Suprapubic skin (tissue), 4 donors: ENCODE measurements at regions not wholly inside any gene's neighbourhood (a gene's known extent, or its start where the extent isn't known, plus 50 kb on each side); places are given as distances from the start of the nearest gene placed in this dataset.
A peak's percentile ranks its signal among the peaks of the same experiment; 100 is the strongest.

Experiments
- DNase-seq, 2 donors: peaks; one replicate each; pipeline ENCODE4 v3.0.0-alpha.2; 2019; ENCODE audit warnings: low spot score in 2 of 2
- H3K27ac ChIP-seq: fragments of 200-600 bp; sonication (generic); one replicate; pipeline ENCODE4 v1.5.1; 2019
- H3K27me3 ChIP-seq: fragments of 200-600 bp; sonication (generic); one replicate; pipeline ENCODE4 v1.5.1; 2019
- H3K36me3 ChIP-seq: fragments of 200-600 bp; sonication (generic); one replicate; pipeline ENCODE4 v1.5.1; 2019
- H3K4me1 ChIP-seq: fragments of 200-600 bp; sonication (generic); one replicate; pipeline ENCODE4 v1.5.1; 2019
- H3K4me3 ChIP-seq: fragments of 200-600 bp; sonication (generic); one replicate; pipeline ENCODE4 v1.5.1; 2019; ENCODE audit warnings: mild to moderate bottlenecking
- H3K9me3 ChIP-seq: fragments of 200-600 bp; sonication (generic); one replicate; pipeline ENCODE4 v1.5.1; 2019
- EP300 ChIP-seq: sonication (generic); formaldehyde crosslinking; IDR thresholded peaks from one replicate; pipeline ENCODE4 v1.6.1; 2017; ENCODE audit warnings: antibody characterized with exemption
- POLR2A ChIP-seq, 2 donors: fragments of 450-650 bp; IDR thresholded peaks; one replicate each; pipeline ENCODE4 v1.6.1; 2017; ENCODE audit warnings: antibody characterized with exemption in 2 of 2, mild to moderate bottlenecking in 2 of 2, moderate library complexity in 2 of 2
- POLR2AphosphoS5 ChIP-seq, 3 donors: sonication (generic); formaldehyde crosslinking; IDR thresholded peaks; one replicate each; pipeline ENCODE4 v1.6.1; 2017; ENCODE audit warnings: antibody characterized with exemption in 3 of 3
- WGBS: methylation state at CpG from one replicate; pipeline ENCODE4 v1.1.5; 2018; 5-methylcytosine and 5-hydroxymethylcytosine counted together
- TF ChIP-seq, protein P1 (sequence below), 2 donors: fragments of 200-600 bp in 1 of 2; fragments of 450-650 bp in 1 of 2; sonication (generic) in 1 of 2; IDR thresholded peaks; one replicate each; pipeline ENCODE4 v1.5.1; 2016 to 2019; ENCODE audit warnings: antibody characterized with exemption in 2 of 2, mild to moderate bottlenecking in 1 of 2, moderate library complexity in 1 of 2

DNA sequence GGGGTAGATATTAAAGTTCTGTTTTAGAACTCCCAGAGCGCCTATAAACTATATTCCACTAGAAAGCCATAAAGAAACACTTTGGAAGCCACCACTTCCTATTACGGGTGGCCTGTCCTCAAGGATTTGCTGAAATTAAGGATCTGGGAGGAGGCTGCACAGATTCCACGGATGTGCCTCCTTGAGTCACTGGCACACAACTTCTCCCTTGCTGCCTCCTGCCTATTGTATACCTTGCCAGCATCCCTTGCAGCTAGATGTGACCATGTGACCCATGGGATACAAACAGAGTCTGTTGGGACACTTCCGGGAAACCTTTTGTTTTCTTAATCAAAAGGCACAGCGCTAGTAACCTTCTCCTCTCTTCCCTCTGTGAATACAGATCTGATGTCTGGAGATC, 263.0 kb downstream of the C16orf95 start:
- Histone ChIP-seq H3K27ac (no peak overlapping the region), H3K9me3 (no peaks in the 10 kb centered on the region), H3K4me3 (no peak overlapping the region), H3K36me3 (no peaks in the 10 kb centered on the region), H3K4me1 (no peaks in the 10 kb centered on the region), H3K27me3 (peaks cover 43% of the 10 kb centered on the region)
- no peak for DNase-seq
- TF ChIP-seq EP300: no peak
- 95% methylated on average over 5 of the region's 5 CpGs for WGBS

DNA sequence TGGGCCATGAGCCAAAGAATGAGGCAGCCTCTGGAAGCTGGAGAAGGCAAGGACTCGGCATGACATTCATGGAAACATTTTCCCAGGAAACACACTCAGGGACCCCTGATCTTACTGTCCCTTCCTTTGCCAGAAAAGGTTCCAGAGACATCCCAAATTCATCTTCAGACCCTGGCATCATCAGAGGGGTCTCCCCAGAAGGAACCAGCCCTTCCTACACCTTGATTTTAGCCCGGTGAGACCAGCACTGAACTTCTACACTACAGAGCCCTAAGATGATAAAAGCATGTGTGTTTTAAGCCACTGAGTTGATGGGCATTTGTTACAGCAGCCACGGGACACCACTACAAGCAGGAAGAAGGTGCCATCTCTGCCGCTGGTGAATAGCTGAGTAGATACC, 262.3 kb downstream of the C16orf95 start:
- Histone ChIP-seq H3K4me1 (no peaks in the 10 kb centered on the region), H3K36me3 (no peaks in the 10 kb centered on the region), H3K9me3 (no peaks in the 10 kb centered on the region), H3K27ac (no peak overlapping the region), H3K4me3 (no peak overlapping the region), H3K27me3 (peaks cover 43% of the 10 kb centered on the region)
- TF ChIP-seq POLR2A (IDR thresholded peaks at IDR 0.05): no peak
- no peak for TF ChIP-seq EP300
- no peak for TF ChIP-seq POLR2AphosphoS5 (IDR thresholded peaks at IDR 0.05)
- TF ChIP-seq, protein P1, sequence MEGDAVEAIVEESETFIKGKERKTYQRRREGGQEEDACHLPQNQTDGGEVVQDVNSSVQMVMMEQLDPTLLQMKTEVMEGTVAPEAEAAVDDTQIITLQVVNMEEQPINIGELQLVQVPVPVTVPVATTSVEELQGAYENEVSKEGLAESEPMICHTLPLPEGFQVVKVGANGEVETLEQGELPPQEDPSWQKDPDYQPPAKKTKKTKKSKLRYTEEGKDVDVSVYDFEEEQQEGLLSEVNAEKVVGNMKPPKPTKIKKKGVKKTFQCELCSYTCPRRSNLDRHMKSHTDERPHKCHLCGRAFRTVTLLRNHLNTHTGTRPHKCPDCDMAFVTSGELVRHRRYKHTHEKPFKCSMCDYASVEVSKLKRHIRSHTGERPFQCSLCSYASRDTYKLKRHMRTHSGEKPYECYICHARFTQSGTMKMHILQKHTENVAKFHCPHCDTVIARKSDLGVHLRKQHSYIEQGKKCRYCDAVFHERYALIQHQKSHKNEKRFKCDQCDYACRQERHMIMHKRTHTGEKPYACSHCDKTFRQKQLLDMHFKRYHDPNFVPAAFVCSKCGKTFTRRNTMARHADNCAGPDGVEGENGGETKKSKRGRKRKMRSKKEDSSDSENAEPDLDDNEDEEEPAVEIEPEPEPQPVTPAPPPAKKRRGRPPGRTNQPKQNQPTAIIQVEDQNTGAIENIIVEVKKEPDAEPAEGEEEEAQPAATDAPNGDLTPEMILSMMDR (IDR thresholded peaks at IDR 0.05): no peak
- DNase-seq: no peak
- WGBS: 84% methylated on average over 3 of the region's 4 CpGs

DNA sequence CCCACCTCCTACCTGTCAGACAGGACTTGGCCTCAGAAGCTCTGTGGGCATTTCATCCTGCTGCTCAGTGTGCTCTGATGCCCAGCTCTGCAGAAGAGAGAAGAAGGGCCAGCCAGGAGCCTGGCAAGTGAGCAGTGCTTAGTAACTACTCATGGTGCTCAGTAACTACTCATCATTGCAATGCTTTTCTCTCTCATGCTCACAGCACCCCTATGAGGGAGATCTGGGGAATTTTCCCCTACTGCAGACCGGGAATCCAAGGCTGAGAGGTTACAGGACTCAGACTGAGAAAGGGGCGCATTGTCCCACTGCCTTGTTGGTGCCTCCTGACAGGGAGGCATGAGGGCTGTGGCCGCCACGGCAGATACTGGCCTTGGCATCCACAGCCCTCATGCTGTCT, 261.1 kb downstream of the C16orf95 start:
- TF ChIP-seq POLR2AphosphoS5 (IDR thresholded peaks at IDR 0.05) (no peak), POLR2A (IDR thresholded peaks at IDR 0.05) (no peak), EP300 (no peak)
- TF ChIP-seq, protein P1 (IDR thresholded peaks at IDR 0.05): no peak
- Histone ChIP-seq H3K9me3 (no peaks in the 10 kb centered on the region), H3K27ac (no peak overlapping the region), H3K27me3 (peaks cover 42% of the 10 kb centered on the region), H3K4me3 (no peak overlapping the region), H3K4me1 (no peaks in the 10 kb centered on the region), H3K36me3 (no peaks in the 10 kb centered on the region)
- peak in 1 of 2 donors; percentile 26 for DNase-seq
- WGBS: no CpG with 5 or more reads among the region's 4 CpGs

DNA sequence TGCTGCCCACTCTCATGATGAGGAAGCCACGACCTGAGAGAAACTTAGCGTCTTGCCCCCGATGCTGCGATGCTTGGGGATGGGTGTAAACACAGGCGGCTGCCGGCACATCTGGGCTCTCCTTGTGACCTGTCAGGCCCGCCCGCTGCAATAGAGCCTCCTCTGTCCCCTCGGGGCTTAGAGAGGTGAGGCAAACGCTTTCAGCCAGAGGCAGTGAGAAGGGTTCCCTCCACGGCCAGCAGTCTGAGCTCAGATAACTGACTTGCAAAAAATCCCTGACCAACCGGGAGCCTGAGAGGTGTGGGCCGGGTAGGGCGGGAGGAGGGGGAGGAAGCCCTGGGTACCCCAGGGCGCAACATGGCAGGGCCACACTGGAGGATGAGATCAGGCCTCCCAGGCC, 260.6 kb downstream of the C16orf95 start:
- Histone ChIP-seq H3K9me3 (no peaks in the 10 kb centered on the region), H3K27me3 (peaks cover 42% of the 10 kb centered on the region), H3K4me1 (no peaks in the 10 kb centered on the region), H3K27ac (no peak overlapping the region), H3K36me3 (no peaks in the 10 kb centered on the region), H3K4me3 (no peak overlapping the region)
- TF ChIP-seq EP300 (no peak), POLR2AphosphoS5 (IDR thresholded peaks at IDR 0.05) (no peak), POLR2A (IDR thresholded peaks at IDR 0.05) (no peak)
- TF ChIP-seq, protein P1 (IDR thresholded peaks at IDR 0.05): no peak
- 69% methylated on average over 7 of the region's 15 CpGs for WGBS
- peak in 1 of 2 donors; percentile 67 for DNase-seq

DNA sequence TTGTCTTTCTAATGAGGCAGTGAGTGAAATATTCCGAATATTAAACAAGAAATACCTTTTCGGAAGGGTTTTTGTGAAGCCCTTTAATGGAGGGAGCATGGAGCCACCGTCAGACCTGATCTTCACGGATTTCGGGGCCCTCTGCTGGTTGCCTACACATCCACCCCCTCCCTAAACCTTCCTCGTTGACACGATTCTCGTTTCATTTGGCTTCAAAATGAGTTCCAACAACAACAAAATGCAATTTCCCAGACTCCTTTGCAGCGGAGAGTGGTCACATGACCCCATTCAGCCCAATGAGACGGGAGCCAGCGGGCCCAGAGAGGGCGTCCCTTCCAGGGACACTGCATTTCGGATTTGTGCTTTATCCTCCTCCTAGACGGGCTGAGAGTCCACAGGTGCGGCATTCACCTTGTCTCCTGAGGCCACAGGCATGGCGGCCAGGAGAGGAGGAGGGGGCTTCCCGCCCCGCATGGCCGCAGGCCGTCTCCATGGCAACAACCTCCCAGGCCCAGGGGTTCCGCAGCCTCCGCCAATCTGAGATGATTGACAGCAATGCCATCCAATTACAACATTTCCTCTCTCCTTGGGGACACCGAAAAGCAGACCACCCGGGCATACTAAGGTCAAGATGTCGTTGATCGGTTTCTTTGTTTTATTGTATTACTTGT, 259.8 kb downstream of the C16orf95 start:
- no peaks in the 10 kb centered on the region for H3K36me3 ChIP-seq

More for the DNA sequence above, 259.8 kb downstream of the C16orf95 start:
- H3K4me3 ChIP-seq: no peak overlapping the region
- 86% methylated on average over 25 of the region's 26 CpGs for WGBS
- TF ChIP-seq, protein P1 (IDR thresholded peaks at IDR 0.05): no peak
- TF ChIP-seq POLR2A (IDR thresholded peaks at IDR 0.05): no peak
- TF ChIP-seq EP300: no peak
- TF ChIP-seq POLR2AphosphoS5 (IDR thresholded peaks at IDR 0.05): no peak
- no peaks in the 10 kb centered on the region for H3K9me3 ChIP-seq
- peak in 1 of 2 donors; percentile 71 for DNase-seq
- H3K27me3 ChIP-seq: peaks cover 46% of the 10 kb centered on the region
- H3K27ac ChIP-seq: no peak overlapping the region
- no peaks in the 10 kb centered on the region for H3K4me1 ChIP-seq
